ENCODE measurements at regions not wholly inside any gene's neighbourhood (a gene's known extent, or its start where the extent isn't known, plus 50 kb on each side); places are given as distances from the start of the nearest gene placed in this dataset.

GRCh38 chr11:91158297-91158696 lies 935.4 kb upstream of the CHORDC1 start:
- Histone ChIP-seq H3K9ac (ENCODE audit: low read depth, low read length) (no peak overlapping the region), H3K27ac (ENCODE audit: low read length) (no peak overlapping the region), H3K36me3 (ENCODE audit: insufficient read depth, low read depth, low read length) (no peaks in the 10 kb centered on the region), H3K4me1 (ENCODE audit: insufficient read depth, low read length) (peaks cover 5% of the 10 kb centered on the region; the same call in 1 of the 2 replicates), H3K27me3 (ENCODE audit: insufficient read depth, low read length) (no peaks in the 10 kb centered on the region), H3K4me3 (ENCODE audit: low read length) (no peak overlapping the region), H3K9me3 (ENCODE audit: insufficient read depth, low read depth, low read length) (no peaks in the 10 kb centered on the region)

DNA sequence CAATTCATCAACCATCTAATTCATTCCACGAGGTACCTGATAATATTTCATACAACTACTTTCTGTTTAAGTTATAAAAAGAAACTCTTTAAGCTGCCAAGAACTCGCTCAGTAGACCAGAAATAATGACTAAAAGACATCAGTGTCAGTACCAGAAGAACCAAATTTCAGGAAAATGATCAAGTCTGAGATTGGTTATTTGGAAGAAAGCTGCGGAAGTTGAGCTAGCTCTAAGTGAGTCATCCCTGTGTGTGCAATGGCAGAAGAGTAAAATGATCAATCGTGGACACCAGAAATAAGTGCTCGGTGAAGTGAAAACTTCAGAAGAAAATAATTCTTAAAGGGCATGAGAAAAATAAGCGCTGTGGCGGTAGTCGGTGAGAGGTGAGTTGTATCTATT lies 933.2 kb upstream of the CHORDC1 start:
- Histone ChIP-seq H3K36me3 (ENCODE audit: insufficient read depth, low read depth, low read length) (no peaks in the 10 kb centered on the region), H3K27ac (ENCODE audit: low read length) (no peak overlapping the region), H3K4me1 (ENCODE audit: insufficient read depth, low read length) (peaks cover 5% of the 10 kb centered on the region; the same call in 1 of the 2 replicates), H3K4me3 (ENCODE audit: low read length) (no peak overlapping the region), H3K27me3 (ENCODE audit: insufficient read depth, low read length) (no peaks in the 10 kb centered on the region), H3K9me3 (ENCODE audit: insufficient read depth, low read depth, low read length) (peaks cover 15% of the 10 kb centered on the region), H3K9ac (ENCODE audit: low read depth, low read length) (no peak overlapping the region)

- Histone ChIP-seq H3K4me3 (ENCODE audit: low read length) (no peak overlapping the region), H3K9me3 (ENCODE audit: insufficient read depth, low read depth, low read length) (peaks cover 13% of the 10 kb centered on the region), H3K36me3 (ENCODE audit: insufficient read depth, low read depth, low read length) (no peaks in the 10 kb centered on the region), H3K4me1 (ENCODE audit: insufficient read depth, low read length) (no peaks in the 10 kb centered on the region), H3K27ac (ENCODE audit: low read length) (no peak overlapping the region), H3K27me3 (ENCODE audit: insufficient read depth, low read length) (no peaks in the 10 kb centered on the region), H3K9ac (ENCODE audit: low read depth, low read length) (no peak overlapping the region)
Observed at GRCh38 chr11:91147885-91148284, 925.0 kb upstream of the CHORDC1 start.

DNA sequence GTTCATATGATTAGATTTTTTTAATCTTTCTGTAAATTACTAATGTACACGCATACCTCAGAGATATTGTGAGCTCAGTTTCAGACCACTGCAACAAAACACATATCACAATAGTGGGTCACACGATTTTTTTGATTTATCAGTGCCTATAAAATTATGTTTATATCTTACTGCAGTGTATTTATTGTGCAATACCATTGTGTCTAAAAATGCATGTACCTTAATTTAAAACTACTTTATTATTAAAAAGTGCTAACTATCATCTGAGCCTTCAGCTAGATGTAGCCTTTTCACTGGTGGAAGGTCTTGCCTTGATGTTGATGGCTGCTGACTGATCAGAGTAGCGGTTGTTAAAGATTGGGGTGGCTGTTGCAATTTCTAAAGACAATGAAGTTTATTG lies 918.8 kb upstream of the CHORDC1 start:
- no peak overlapping the region for H3K4me3 ChIP-seq (ENCODE audit: low read length)
- no peaks in the 10 kb centered on the region for H3K36me3 ChIP-seq (ENCODE audit: insufficient read depth, low read depth, low read length)
- no peaks in the 10 kb centered on the region for H3K27me3 ChIP-seq (ENCODE audit: insufficient read depth, low read length)
- no peak overlapping the region for H3K9ac ChIP-seq (ENCODE audit: low read depth, low read length)
- H3K27ac ChIP-seq (ENCODE audit: low read length), result no peak overlapping the region
- H3K4me1 ChIP-seq (ENCODE audit: insufficient read depth, low read length), result no peaks in the 10 kb centered on the region
- no peaks in the 10 kb centered on the region for H3K9me3 ChIP-seq (ENCODE audit: insufficient read depth, low read depth, low read length)

DNA sequence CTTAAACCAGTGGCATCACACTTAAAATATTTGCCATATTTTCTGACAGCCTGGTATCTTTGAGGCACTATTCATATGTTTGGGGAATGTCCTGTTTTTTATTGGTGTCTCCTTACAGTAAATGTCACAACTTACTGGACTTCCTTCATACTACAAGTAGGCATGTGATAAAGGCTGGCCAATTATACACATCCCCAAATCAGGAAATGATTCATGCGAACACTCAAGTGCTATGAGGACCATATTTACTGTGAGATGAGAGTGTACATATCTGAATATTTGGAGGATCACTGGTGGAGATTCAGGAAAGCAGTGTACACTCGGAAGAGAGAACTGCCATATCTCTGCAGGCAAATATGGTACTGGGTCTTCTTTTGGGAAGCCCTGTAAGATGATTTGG lies 913.8 kb upstream of the CHORDC1 start:
- H3K36me3 ChIP-seq (ENCODE audit: insufficient read depth, low read depth, low read length), result no peaks in the 10 kb centered on the region
- H3K27ac ChIP-seq (ENCODE audit: low read length), result no peak overlapping the region
- no peak overlapping the region for H3K9ac ChIP-seq (ENCODE audit: low read depth, low read length)
- H3K4me1 ChIP-seq (ENCODE audit: insufficient read depth, low read length), result no peaks in the 10 kb centered on the region
- no peaks in the 10 kb centered on the region for H3K27me3 ChIP-seq (ENCODE audit: insufficient read depth, low read length)
- no peaks in the 10 kb centered on the region for H3K9me3 ChIP-seq (ENCODE audit: insufficient read depth, low read depth, low read length)
- H3K4me3 ChIP-seq (ENCODE audit: low read length), result no peak overlapping the region

GRCh38 chr11:91133361-91133760 lies 910.5 kb upstream of the CHORDC1 start:
- no peaks in the 10 kb centered on the region for H3K9me3 ChIP-seq (ENCODE audit: insufficient read depth, low read depth, low read length)
- no peaks in the 10 kb centered on the region for H3K36me3 ChIP-seq (ENCODE audit: insufficient read depth, low read depth, low read length)
- H3K9ac ChIP-seq (ENCODE audit: low read depth, low read length), result no peak overlapping the region
- no peaks in the 10 kb centered on the region for H3K27me3 ChIP-seq (ENCODE audit: insufficient read depth, low read length)
- no peaks in the 10 kb centered on the region for H3K4me1 ChIP-seq (ENCODE audit: insufficient read depth, low read length)
- H3K4me3 ChIP-seq (ENCODE audit: low read length), result no peak overlapping the region
- H3K27ac ChIP-seq (ENCODE audit: low read length), result no peak overlapping the region

GRCh38 chr11:91129596-91129995 lies 906.7 kb upstream of the CHORDC1 start:
- no peak overlapping the region for H3K4me3 ChIP-seq (ENCODE audit: low read length)
- no peaks in the 10 kb centered on the region for H3K9me3 ChIP-seq (ENCODE audit: insufficient read depth, low read depth, low read length)
- H3K9ac ChIP-seq (ENCODE audit: low read depth, low read length), result no peak overlapping the region
- no peaks in the 10 kb centered on the region for H3K4me1 ChIP-seq (ENCODE audit: insufficient read depth, low read length)
- no peaks in the 10 kb centered on the region for H3K36me3 ChIP-seq (ENCODE audit: insufficient read depth, low read depth, low read length)
- no peak overlapping the region for H3K27ac ChIP-seq (ENCODE audit: low read length)
- no peaks in the 10 kb centered on the region for H3K27me3 ChIP-seq (ENCODE audit: insufficient read depth, low read length)

GRCh38 chr11:91124363-91124762 lies 901.5 kb upstream of the CHORDC1 start:
- Histone ChIP-seq H3K36me3 (ENCODE audit: insufficient read depth, low read depth, low read length) (no peaks in the 10 kb centered on the region), H3K9ac (ENCODE audit: low read depth, low read length) (no peak overlapping the region), H3K27ac (ENCODE audit: low read length) (no peak overlapping the region), H3K27me3 (ENCODE audit: insufficient read depth, low read length) (no peaks in the 10 kb centered on the region), H3K4me1 (ENCODE audit: insufficient read depth, low read length) (no peaks in the 10 kb centered on the region), H3K9me3 (ENCODE audit: insufficient read depth, low read depth, low read length) (no peaks in the 10 kb centered on the region), H3K4me3 (ENCODE audit: low read length) (no peak overlapping the region)

- Histone ChIP-seq H3K27ac (ENCODE audit: low read length) (no peak overlapping the region), H3K4me1 (ENCODE audit: insufficient read depth, low read length) (no peaks in the 10 kb centered on the region), H3K9me3 (ENCODE audit: insufficient read depth, low read depth, low read length) (no peaks in the 10 kb centered on the region)
Observed at GRCh38 chr11:91115116-91115515, 892.3 kb upstream of the CHORDC1 start.

DNA sequence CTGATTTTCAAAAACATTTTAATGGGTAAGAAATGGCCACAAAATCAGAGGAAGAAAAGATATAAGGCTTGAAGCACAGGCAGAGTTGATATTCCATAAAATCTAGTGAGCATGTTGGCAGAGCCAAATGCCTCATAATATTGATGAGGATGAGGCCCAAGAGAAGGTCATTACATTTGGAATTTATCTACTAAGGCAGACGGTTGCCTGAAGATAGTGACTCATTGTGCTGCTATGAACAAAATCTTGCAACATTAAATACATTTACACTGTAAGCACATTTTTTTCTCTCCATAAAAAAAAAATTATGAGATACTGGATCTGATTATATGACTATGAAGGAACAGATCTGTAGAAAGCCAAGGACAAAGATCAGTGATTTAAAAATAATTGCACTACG lies 881.4 kb upstream of the CHORDC1 start:
- Histone ChIP-seq H3K27me3 (ENCODE audit: insufficient read depth, low read length) (no peaks in the 10 kb centered on the region), H3K36me3 (ENCODE audit: insufficient read depth, low read depth, low read length) (no peaks in the 10 kb centered on the region), H3K27ac (ENCODE audit: low read length) (no peak overlapping the region), H3K4me1 (ENCODE audit: insufficient read depth, low read length) (no peaks in the 10 kb centered on the region; the same call in 1 of the 2 replicates), H3K4me3 (ENCODE audit: low read length) (no peak overlapping the region), H3K9me3 (ENCODE audit: insufficient read depth, low read depth, low read length) (no peaks in the 10 kb centered on the region), H3K9ac (ENCODE audit: low read depth, low read length) (no peak overlapping the region)

More at GRCh38 chr11:91115116-91115515, 892.3 kb upstream of the CHORDC1 start:
- Histone ChIP-seq H3K4me3 (ENCODE audit: low read length) (no peak overlapping the region), H3K27me3 (ENCODE audit: insufficient read depth, low read length) (no peaks in the 10 kb centered on the region), H3K9ac (ENCODE audit: low read depth, low read length) (no peak overlapping the region), H3K36me3 (ENCODE audit: insufficient read depth, low read depth, low read length) (no peaks in the 10 kb centered on the region)

DNA sequence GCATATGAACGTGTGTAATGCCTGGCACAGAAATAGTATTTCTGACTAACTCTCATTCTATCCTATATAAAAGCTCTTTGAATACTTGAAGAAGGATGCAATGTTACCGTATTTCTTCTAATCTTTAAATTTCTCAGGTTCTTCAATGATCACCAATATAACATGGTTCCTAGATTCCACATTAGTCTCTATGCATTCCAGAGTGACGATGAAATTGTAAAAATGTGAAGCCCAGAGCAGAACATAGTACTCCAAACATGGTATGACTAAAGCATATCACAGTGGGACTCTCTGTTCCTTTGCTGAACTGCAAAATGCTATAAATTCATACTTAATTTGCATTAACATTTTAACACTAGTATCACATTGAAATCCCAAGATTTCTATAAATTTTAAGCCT lies 877.6 kb upstream of the CHORDC1 start:
- Histone ChIP-seq H3K4me3 (ENCODE audit: low read length) (no peak overlapping the region), H3K9me3 (ENCODE audit: insufficient read depth, low read depth, low read length) (no peaks in the 10 kb centered on the region), H3K27ac (ENCODE audit: low read length) (no peak overlapping the region), H3K9ac (ENCODE audit: low read depth, low read length) (no peak overlapping the region), H3K4me1 (ENCODE audit: insufficient read depth, low read length) (no peaks in the 10 kb centered on the region; the same call in 1 of the 2 replicates), H3K27me3 (ENCODE audit: insufficient read depth, low read length) (no peaks in the 10 kb centered on the region), H3K36me3 (ENCODE audit: insufficient read depth, low read depth, low read length) (no peaks in the 10 kb centered on the region)

DNA sequence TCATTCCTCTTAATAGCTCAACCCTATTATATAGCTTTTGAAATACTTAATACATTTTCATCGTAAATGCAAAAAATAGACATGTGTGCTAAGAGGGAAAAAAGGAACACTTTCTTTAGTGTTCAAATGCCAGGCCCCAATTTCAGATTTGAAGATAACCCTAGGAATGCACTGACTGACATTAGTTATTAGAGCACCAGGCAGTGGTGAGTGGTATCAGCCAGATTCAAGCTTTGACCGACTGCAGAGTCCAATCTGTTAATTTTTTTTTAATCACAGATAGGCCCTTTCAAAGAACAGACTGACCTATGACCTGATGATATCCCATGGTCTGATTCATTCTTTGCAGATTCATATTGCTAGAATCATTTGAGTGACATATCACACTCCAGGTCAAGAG lies 874.2 kb upstream of the CHORDC1 start:
- Histone ChIP-seq H3K27ac (ENCODE audit: low read length) (no peak overlapping the region), H3K36me3 (ENCODE audit: insufficient read depth, low read depth, low read length) (no peaks in the 10 kb centered on the region), H3K9ac (ENCODE audit: low read depth, low read length) (no peak overlapping the region), H3K27me3 (ENCODE audit: insufficient read depth, low read length) (no peaks in the 10 kb centered on the region), H3K4me3 (ENCODE audit: low read length) (no peak overlapping the region), H3K9me3 (ENCODE audit: insufficient read depth, low read depth, low read length) (no peaks in the 10 kb centered on the region), H3K4me1 (ENCODE audit: insufficient read depth, low read length) (no peaks in the 10 kb centered on the region)

DNA sequence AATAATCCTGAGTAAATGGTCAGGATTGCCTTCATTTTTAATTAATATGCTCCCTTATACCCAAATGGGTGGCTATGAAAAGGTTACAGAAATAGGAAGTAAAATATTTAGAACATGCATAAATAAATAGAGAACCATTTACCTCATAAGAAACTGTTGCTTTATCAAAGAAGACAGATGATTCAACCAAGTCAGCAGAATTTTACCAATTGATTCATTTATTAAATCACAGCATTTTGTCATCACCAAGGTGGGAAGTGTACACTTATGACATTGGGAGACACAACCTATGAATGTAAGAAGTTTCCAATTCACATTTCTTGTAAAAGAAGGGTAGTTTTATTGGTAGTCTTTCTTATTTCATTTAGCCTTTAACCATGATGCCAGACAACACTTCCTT lies 870.3 kb upstream of the CHORDC1 start:
- Histone ChIP-seq H3K4me3 (ENCODE audit: low read length) (no peak overlapping the region), H3K27ac (ENCODE audit: low read length) (no peak overlapping the region), H3K9ac (ENCODE audit: low read depth, low read length) (no peak overlapping the region), H3K9me3 (ENCODE audit: insufficient read depth, low read depth, low read length) (no peaks in the 10 kb centered on the region), H3K36me3 (ENCODE audit: insufficient read depth, low read depth, low read length) (no peaks in the 10 kb centered on the region), H3K27me3 (ENCODE audit: insufficient read depth, low read length) (no peaks in the 10 kb centered on the region), H3K4me1 (ENCODE audit: insufficient read depth, low read length) (no peaks in the 10 kb centered on the region)

All from iPS-20b (cell line).